Keratinocyte (primary cell): ENCODE measurements at regions not wholly inside any gene's neighbourhood (a gene's known extent, or its start where the extent isn't known, plus 50 kb on each side); places are given as distances from the start of the nearest gene placed in this dataset.

ENCODE experiments used
- CTCF ChIP-seq, 3 experiments: IDR thresholded peaks in 1 of 3; conservative IDR thresholded peaks in 1 of 3; optimal IDR thresholded peaks in 1 of 3; 2 replicates in 2 of 3; 3 replicates in 1 of 3; pipeline versions ENCODE3 to v1.5.1; 2011; ENCODE audit warnings: low read length in 3 of 3, mild to moderate bottlenecking in 3 of 3, moderate library complexity in 2 of 3, control low read depth in 1 of 3, inconsistent platforms in 1 of 3; ENCODE audit not compliant: insufficient read depth in 2 of 3; ENCODE audit errors: extremely low read depth in 1 of 3
- EZH2 ChIP-seq: IDR thresholded peaks from one replicate; pipeline ENCODE4 v1.6.1; 2012; ENCODE audit warnings: inconsistent platforms, mild to moderate bottlenecking, low read length, moderate library complexity

- TF ChIP-seq CTCF (optimal IDR thresholded peaks at IDR 0.05 in 1 of 3, IDR thresholded peaks at IDR 0.05 in 1 of 3, conservative IDR thresholded peaks at IDR 0.05 in 1 of 3; ENCODE audit: extremely low read depth in 1 of 3, insufficient read depth in 2 of 3, low read length in 3 of 3) = no peak
- TF ChIP-seq EZH2 = no peak
Measured at GRCh38 chr3:187947927-187948682, 202.8 kb upstream of the BCL6 start.
